ENCODE measurements at regions not wholly inside any gene's neighbourhood (a gene's known extent, or its start where the extent isn't known, plus 50 kb on each side); places are given as distances from the start of the nearest gene placed in this dataset.

DNA sequence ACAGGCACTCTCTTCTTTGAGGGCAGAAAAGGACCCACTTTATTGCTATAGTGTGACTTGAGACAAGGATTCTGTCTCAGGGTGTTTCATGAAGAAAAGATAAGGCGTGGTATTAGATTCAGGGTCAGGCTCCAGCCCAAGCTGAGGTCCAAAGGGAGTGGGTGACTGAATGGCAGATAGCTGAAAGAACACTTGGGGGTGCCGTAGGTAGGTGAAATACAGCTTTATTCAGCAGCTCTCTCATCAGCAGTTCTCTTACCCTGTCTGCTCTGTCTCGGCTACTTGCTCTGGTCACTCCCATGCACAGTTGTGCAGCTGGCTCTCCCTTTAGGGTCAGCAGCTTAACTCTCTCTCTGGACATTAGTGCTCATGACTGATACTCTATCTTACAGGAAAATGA, 379.9 kb downstream of the LPIN1 start:
- H3K36me3 ChIP-seq (ENCODE audit: control insufficient read depth, insufficient read depth, low read length): no peaks in the 10 kb centered on the region
- ChIA-PET POLR2A (no interaction called here), CTCF (interaction anchor here (0.7 kb wide), 1 partner anchor 15 kb away, joined by 3 read pairs; no protein-coding TSS in a partner anchor)
- intact Hi-C loops (cut with micrococcal nuclease; ENCODE audit: unreplicated experiment) (no loop called here), in situ Hi-C loops (cut with HindIII; ENCODE audit: low pct_unique_long_range_greater_than_20kb, low sequenced_read_pairs) (no loop called here)
- H3K4me1 ChIP-seq (ENCODE audit: control insufficient read depth, insufficient read depth, low read length): no peaks in the 10 kb centered on the region
- no peak overlapping the region for H3K27ac ChIP-seq (ENCODE audit: low read length)
- ATAC-seq: no peak
- no peaks in the 10 kb centered on the region; the same call in 1 of the 2 replicates for H3K9me3 ChIP-seq (ENCODE audit: control insufficient read depth, insufficient read depth, low read depth, low read length)
- TF ChIP-seq POLR2AphosphoS5 (IDR thresholded peaks at IDR 0.05; ENCODE audit: low read depth, low read length) (no peak), TCF7L2 (IDR thresholded peaks at IDR 0.05; ENCODE audit: low read depth, low read length) (no peak), SIN3A (IDR thresholded peaks at IDR 0.05; ENCODE audit: borderline replicate concordance, insufficient read depth, low read depth, low read length) (no peak), CTCF (IDR thresholded peaks at IDR 0.05) (no peak)
- TF ChIP-seq, protein P1, sequence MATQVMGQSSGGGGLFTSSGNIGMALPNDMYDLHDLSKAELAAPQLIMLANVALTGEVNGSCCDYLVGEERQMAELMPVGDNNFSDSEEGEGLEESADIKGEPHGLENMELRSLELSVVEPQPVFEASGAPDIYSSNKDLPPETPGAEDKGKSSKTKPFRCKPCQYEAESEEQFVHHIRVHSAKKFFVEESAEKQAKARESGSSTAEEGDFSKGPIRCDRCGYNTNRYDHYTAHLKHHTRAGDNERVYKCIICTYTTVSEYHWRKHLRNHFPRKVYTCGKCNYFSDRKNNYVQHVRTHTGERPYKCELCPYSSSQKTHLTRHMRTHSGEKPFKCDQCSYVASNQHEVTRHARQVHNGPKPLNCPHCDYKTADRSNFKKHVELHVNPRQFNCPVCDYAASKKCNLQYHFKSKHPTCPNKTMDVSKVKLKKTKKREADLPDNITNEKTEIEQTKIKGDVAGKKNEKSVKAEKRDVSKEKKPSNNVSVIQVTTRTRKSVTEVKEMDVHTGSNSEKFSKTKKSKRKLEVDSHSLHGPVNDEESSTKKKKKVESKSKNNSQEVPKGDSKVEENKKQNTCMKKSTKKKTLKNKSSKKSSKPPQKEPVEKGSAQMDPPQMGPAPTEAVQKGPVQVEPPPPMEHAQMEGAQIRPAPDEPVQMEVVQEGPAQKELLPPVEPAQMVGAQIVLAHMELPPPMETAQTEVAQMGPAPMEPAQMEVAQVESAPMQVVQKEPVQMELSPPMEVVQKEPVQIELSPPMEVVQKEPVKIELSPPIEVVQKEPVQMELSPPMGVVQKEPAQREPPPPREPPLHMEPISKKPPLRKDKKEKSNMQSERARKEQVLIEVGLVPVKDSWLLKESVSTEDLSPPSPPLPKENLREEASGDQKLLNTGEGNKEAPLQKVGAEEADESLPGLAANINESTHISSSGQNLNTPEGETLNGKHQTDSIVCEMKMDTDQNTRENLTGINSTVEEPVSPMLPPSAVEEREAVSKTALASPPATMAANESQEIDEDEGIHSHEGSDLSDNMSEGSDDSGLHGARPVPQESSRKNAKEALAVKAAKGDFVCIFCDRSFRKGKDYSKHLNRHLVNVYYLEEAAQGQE (IDR thresholded peaks at IDR 0.05; ENCODE audit: insufficient read depth in 1 of 2, low read depth in 2 of 2, low read length in 1 of 2): no peak
- DNase-seq (ENCODE audit: low read depth, low spot score): no peak
- no peak overlapping the region for H3K4me3 ChIP-seq (ENCODE audit: low read depth in 2 of 2, low read length in 2 of 2)
- no TSS peak for BruUV-seq (replicated peaks)
- H3K27me3 ChIP-seq (ENCODE audit: control insufficient read depth, insufficient read depth, low read length): no peaks in the 10 kb centered on the region

DNA sequence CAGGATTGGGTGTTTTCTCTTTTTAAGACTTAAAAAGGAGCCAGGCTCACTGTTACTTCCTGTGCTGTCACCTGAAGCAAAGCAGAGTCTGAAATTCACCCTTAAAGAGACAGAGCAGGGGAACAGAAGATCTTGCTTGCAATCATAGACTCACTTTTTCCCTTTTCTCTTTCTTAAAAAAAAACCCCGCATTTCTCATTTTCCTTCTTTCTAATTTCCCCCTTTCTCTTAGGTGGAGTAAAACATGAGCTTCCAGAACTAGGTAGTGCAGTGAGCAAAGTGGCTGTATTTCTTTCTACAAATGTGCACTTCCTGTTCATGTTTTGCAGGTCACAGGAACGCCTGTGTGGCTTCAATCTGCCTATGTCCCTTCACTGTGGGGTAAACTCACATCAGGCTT, 381.2 kb downstream of the LPIN1 start:
- POLR2A ChIA-PET: no interaction called here
- no peak overlapping the region for H3K27ac ChIP-seq (ENCODE audit: low read length)
- H3K4me3 ChIP-seq (ENCODE audit: low read depth in 2 of 2, low read length in 2 of 2): no peak overlapping the region
- in situ Hi-C loops (cut with HindIII; ENCODE audit: low pct_unique_long_range_greater_than_20kb, low sequenced_read_pairs) (no loop called here), intact Hi-C loops (cut with micrococcal nuclease; ENCODE audit: unreplicated experiment) (no loop called here)
- H3K36me3 ChIP-seq (ENCODE audit: control insufficient read depth, insufficient read depth, low read length): no peaks in the 10 kb centered on the region
- CTCF ChIA-PET: no interaction called here
- no peaks in the 10 kb centered on the region for H3K27me3 ChIP-seq (ENCODE audit: control insufficient read depth, insufficient read depth, low read length)
- ATAC-seq (no peak), DNase-seq (ENCODE audit: low read depth, low spot score) (no peak)
- H3K9me3 ChIP-seq (ENCODE audit: control insufficient read depth, insufficient read depth, low read depth, low read length): no peaks in the 10 kb centered on the region; the same call in 1 of the 2 replicates
- BruUV-seq (replicated peaks): no TSS peak
- no peak for TF ChIP-seq TCF7L2 (IDR thresholded peaks at IDR 0.05; ENCODE audit: low read depth, low read length)
- TF ChIP-seq SIN3A (IDR thresholded peaks at IDR 0.05; ENCODE audit: borderline replicate concordance, insufficient read depth, low read depth, low read length): no peak
- TF ChIP-seq POLR2AphosphoS5 (IDR thresholded peaks at IDR 0.05; ENCODE audit: low read depth, low read length): no peak
- H3K4me1 ChIP-seq (ENCODE audit: control insufficient read depth, insufficient read depth, low read length): no peaks in the 10 kb centered on the region

DNA sequence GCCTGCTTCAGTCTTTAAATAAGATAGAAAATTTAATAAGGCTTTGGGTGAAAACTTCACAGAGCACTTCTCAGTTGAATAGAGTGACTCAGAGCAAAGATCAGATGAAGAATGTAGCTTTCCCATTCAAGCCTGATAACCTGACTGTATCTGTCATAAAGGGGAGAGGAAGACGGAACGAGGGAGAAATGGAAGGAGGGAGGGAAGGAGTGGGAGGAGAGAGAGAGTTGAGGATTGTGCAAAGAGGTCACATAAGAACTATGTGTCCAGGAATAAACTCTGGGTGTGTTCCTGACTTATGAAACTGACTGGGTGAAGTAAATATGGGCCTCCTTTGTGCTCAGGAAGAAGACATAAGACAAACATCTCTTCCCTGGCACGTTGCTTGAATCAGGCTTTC, 385.5 kb downstream of the LPIN1 start:
- TF ChIP-seq, protein P1 (IDR thresholded peaks at IDR 0.05; ENCODE audit: insufficient read depth in 1 of 2, low read depth in 2 of 2, low read length in 1 of 2): no peak
- TF ChIP-seq TCF7L2 (IDR thresholded peaks at IDR 0.05; ENCODE audit: low read depth, low read length) (no peak), SIN3A (IDR thresholded peaks at IDR 0.05; ENCODE audit: borderline replicate concordance, insufficient read depth, low read depth, low read length) (no peak), CTCF (IDR thresholded peaks at IDR 0.05) (no peak), POLR2AphosphoS5 (IDR thresholded peaks at IDR 0.05; ENCODE audit: low read depth, low read length) (no peak)
- no peak overlapping the region for H3K4me3 ChIP-seq (ENCODE audit: low read depth in 2 of 2, low read length in 2 of 2)
- H3K9me3 ChIP-seq (ENCODE audit: control insufficient read depth, insufficient read depth, low read depth, low read length): no peaks in the 10 kb centered on the region; the same call in 1 of the 2 replicates
- ATAC-seq (no peak), DNase-seq (ENCODE audit: low read depth, low spot score) (no peak)
- BruUV-seq (replicated peaks): no TSS peak
- ChIA-PET CTCF (no interaction called here), POLR2A (no interaction called here)
- H3K4me1 ChIP-seq (ENCODE audit: control insufficient read depth, insufficient read depth, low read length): no peaks in the 10 kb centered on the region
- no peaks in the 10 kb centered on the region for H3K27me3 ChIP-seq (ENCODE audit: control insufficient read depth, insufficient read depth, low read length)
- H3K36me3 ChIP-seq (ENCODE audit: control insufficient read depth, insufficient read depth, low read length): no peaks in the 10 kb centered on the region
- intact Hi-C loops (cut with micrococcal nuclease; ENCODE audit: unreplicated experiment): no loop called here
- no peak overlapping the region for H3K27ac ChIP-seq (ENCODE audit: low read length)
- in situ Hi-C loops (cut with HindIII; ENCODE audit: low pct_unique_long_range_greater_than_20kb, low sequenced_read_pairs): no loop called here

Measured in Panc1 (cell line).